LNCaP clone FGC (cell line): ENCODE measurements at regions not wholly inside any gene's neighbourhood (a gene's known extent, or its start where the extent isn't known, plus 50 kb on each side); places are given as distances from the start of the nearest gene placed in this dataset.
"Not testable (repeated sequence)": the region's sequence is repeated elsewhere in the genome, so short reads cannot be mapped to it uniquely, and the experiment has no call there.

Experiments
- DNase-seq: peaks from one replicate; pipeline ENCODE4 v3.0.0-alpha.2; 2011; ENCODE audit warnings: low read depth
- H3K4me3 ChIP-seq: 2 replicates; pipeline ENCODE4 v1.5.1; 2011; ENCODE audit warnings: mild to moderate bottlenecking, low read depth, low read length, control low read depth
- TF ChIP-seq, protein P1 (sequence below): IDR thresholded peaks from 2 replicates; pipeline ENCODE4 v1.5.1; 2012; ENCODE audit warnings: mild to moderate bottlenecking; ENCODE audit not compliant: control insufficient read depth, insufficient read depth; ENCODE audit errors: extremely low read depth

GRCh38 chr1:66455446-66455845 lies 78.5 kb upstream of the SGIP1 start:
- no peak for DNase-seq
- no peak overlapping the region for H3K4me3 ChIP-seq
- TF ChIP-seq, protein P1, sequence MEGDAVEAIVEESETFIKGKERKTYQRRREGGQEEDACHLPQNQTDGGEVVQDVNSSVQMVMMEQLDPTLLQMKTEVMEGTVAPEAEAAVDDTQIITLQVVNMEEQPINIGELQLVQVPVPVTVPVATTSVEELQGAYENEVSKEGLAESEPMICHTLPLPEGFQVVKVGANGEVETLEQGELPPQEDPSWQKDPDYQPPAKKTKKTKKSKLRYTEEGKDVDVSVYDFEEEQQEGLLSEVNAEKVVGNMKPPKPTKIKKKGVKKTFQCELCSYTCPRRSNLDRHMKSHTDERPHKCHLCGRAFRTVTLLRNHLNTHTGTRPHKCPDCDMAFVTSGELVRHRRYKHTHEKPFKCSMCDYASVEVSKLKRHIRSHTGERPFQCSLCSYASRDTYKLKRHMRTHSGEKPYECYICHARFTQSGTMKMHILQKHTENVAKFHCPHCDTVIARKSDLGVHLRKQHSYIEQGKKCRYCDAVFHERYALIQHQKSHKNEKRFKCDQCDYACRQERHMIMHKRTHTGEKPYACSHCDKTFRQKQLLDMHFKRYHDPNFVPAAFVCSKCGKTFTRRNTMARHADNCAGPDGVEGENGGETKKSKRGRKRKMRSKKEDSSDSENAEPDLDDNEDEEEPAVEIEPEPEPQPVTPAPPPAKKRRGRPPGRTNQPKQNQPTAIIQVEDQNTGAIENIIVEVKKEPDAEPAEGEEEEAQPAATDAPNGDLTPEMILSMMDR: no peak

DNA sequence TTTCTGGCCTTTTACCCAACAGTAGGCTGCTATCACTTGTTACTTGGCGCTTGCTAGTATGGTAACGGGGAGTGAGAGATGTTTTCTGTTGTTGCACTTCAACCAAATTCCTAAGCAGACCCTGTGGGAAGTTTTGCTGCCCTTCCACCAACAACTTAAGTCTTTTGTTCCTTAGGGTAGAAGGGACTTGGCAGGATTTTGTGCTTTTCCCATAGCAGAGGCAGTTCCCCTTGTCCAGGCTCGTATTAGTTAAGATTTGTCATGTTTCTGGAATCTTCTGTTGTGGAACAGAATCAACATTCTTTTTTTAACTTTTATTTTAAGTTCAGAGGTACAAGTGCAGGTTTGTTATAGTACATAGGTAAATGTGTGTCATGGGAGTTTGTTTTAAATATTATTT lies 73.2 kb upstream of the SGIP1 start:
- H3K4me3 ChIP-seq: no peak overlapping the region
- DNase-seq: no peak
- TF ChIP-seq, protein P1: no peak

DNA sequence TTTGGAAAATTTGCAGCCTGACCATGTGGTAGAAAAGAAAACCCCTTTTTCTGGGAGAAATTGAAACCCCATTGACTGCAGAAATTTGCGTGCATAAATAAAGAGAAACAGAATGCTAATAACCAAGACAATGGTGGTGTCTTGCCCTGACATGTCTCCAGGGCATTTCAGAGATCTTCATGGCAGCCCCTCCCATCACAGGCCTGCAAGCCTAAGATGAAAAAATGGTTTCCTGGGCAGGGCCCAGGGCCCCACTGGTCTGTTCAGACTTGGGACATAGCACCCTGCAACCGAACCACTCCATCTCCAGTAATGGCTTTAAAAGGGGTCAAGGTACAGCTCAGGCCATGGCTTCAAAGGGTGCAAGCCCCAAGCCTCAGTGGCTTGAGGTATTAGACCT lies 71.6 kb upstream of the SGIP1 start:
- TF ChIP-seq, protein P1: no peak
- H3K4me3 ChIP-seq: no peak overlapping the region
- DNase-seq: no peak

DNA sequence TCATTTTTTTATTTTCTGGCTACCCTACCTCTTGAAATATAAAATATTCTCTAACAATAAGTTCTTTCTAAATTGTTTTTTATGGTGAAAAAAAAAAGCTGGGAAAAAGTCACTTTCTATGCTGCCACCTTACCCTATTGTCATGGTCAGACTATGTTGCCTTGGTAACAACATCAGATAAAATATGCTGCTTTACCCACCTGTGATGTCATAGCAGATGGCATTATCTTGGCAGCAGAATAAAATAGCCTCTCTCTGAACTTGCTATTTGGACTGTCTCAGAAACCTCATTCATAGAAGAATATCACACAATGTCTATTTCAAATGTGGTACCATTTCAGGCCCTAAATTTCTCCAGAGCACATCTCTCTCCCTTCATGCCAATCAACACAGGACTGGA lies 69.6 kb upstream of the SGIP1 start:
- TF ChIP-seq, protein P1: no peak
- H3K4me3 ChIP-seq: no peak overlapping the region
- no peak for DNase-seq

DNA sequence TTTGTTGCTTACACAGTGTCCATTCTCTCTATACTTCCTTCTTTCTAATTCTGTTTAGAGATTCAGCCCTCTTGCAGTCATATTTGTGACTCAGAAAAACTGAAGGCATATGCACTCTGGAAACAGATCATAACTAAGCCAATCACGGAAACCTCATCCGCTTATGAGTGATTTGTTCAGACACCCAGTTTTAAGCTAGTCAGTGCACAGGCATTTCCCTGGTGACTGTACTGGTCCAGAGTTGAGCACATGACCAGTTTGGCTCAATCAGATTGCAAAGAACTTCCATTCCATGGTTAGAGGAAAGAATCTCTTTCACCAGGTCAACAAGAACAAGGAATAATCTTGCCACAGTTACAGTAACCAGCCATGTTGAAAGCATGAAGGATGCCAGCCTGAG lies 69.2 kb upstream of the SGIP1 start:
- H3K4me3 ChIP-seq: no peak overlapping the region
- TF ChIP-seq, protein P1: no peak
- no peak for DNase-seq

DNA sequence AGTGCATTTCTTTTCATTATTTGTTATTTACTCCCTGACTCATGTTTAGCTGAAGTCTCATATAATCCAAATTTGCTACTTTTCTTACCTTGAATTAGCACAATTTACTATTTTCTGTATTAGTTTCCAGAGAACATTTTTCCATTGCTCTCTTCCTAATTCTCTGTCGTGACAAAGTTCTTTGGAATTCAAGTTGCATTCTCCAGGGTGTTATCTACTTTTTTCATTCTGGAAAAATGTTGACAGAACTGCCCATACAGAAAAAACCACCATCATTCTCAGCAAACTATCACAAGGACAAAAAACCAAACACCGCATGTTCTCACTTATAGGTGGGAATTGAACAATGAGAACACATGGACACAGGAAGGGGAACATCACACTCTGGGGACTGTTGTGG lies 67.3 kb upstream of the SGIP1 start:
- DNase-seq, H3K4me3 ChIP-seq: not testable (repeated sequence)

GRCh38 chr1:66468722-66469121 lies 65.2 kb upstream of the SGIP1 start:
- TF ChIP-seq, protein P1: no peak
- no peak for DNase-seq
- H3K4me3 ChIP-seq: no peak overlapping the region

DNA sequence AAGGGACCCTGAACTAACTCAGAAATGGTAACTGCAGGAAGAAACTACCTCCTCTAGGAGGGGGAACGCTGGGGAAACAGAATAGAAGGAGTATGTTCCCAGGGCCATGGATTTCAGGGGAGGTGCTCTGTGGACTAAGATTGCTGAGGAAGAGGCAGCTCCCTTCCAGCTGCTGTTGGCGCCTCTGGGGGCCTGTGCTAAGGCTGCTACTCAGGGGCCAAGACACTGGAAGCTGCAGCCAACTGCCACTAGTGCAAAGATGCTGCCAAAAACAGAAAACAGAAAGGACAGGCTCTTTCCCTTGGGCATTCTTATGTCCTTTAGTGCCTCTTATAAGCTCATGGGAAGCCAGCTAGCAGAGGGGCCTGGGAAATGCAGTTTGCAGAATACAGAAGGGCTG lies 58.0 kb upstream of the SGIP1 start:
- DNase-seq: no peak
- TF ChIP-seq, protein P1: no peak
- no peak overlapping the region for H3K4me3 ChIP-seq
